Osteocyte (in vitro differentiated cells): ENCODE measurements at regions not wholly inside any gene's neighbourhood (a gene's known extent, or its start where the extent isn't known, plus 50 kb on each side); places are given as distances from the start of the nearest gene placed in this dataset.

ENCODE experiments used
- DNase-seq: peaks from one replicate; pipeline ENCODE4 v3.0.0; 2021; ENCODE audit warnings: mixed read lengths; ENCODE audit not compliant: unreplicated experiment; ENCODE audit errors: extremely low spot score
- H3K27ac Mint-ChIP-seq: one replicate; pipeline ENCODE4 v1.8.0; 2021; ENCODE audit warnings: mild to moderate bottlenecking, mixed read lengths; ENCODE audit not compliant: unreplicated experiment
- H3K27me3 Mint-ChIP-seq: one replicate; pipeline ENCODE4 v1.8.0; 2021; ENCODE audit warnings: mixed read lengths; ENCODE audit not compliant: unreplicated experiment
- H3K36me3 Mint-ChIP-seq: one replicate; pipeline ENCODE4 v1.8.0; 2021; ENCODE audit warnings: mixed read lengths; ENCODE audit not compliant: unreplicated experiment
- H3K4me1 Mint-ChIP-seq: one replicate; pipeline ENCODE4 v1.8.0; 2021; ENCODE audit warnings: mixed read lengths; ENCODE audit not compliant: unreplicated experiment
- H3K4me3 Mint-ChIP-seq: one replicate; pipeline ENCODE4 v1.8.0; 2021; ENCODE audit warnings: mild to moderate bottlenecking, moderate library complexity, mixed read lengths; ENCODE audit not compliant: unreplicated experiment
- H3K9me3 Mint-ChIP-seq: one replicate; pipeline ENCODE4 v1.8.0; 2021; ENCODE audit warnings: mixed read lengths; ENCODE audit not compliant: unreplicated experiment
- CTCF ChIP-seq: fragments of 200-600 bp; sonication (generic); IDR thresholded peaks from 2 replicates; pipeline ENCODE4 v1.5.0; 2021; ENCODE audit warnings: antibody characterized with exemption, mild to moderate bottlenecking, moderate library complexity

- DNase-seq: no peak
- H3K27me3 Mint-ChIP-seq: no peaks in the 10 kb centered on the region
- no peaks in the 10 kb centered on the region for H3K36me3 Mint-ChIP-seq
- H3K9me3 Mint-ChIP-seq: no peaks in the 10 kb centered on the region
- no peak overlapping the region for H3K27ac Mint-ChIP-seq
- peaks cover 29% of the 10 kb centered on the region for H3K4me1 Mint-ChIP-seq
- no peak for TF ChIP-seq CTCF
- no peak overlapping the region for H3K4me3 Mint-ChIP-seq
Observed at GRCh38 chr11:27908621-27909020, 199.3 kb downstream of the KIF18A start.

DNA sequence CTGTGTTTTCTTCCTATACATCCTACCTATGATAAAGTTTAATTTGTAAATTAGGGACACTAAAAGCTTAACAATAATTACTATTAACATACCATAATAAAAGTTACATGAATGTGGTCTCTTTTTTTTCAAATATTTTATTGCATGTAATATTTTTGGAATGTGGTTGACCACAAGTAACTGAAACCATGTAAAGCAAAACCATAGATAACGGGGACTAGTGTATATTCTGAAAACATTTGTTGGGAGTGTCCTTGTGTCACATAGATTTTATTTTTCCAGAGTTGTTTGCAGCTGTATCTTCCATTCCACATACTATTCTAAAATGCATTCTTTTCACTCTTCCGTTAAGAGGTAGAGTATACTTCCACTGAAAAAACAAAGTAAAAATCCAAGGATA lies 200.4 kb downstream of the KIF18A start:
- DNase-seq: no peak
- H3K9me3 Mint-ChIP-seq: no peaks in the 10 kb centered on the region
- no peak for TF ChIP-seq CTCF
- peaks cover 27% of the 10 kb centered on the region for H3K4me1 Mint-ChIP-seq
- H3K27ac Mint-ChIP-seq: no peak overlapping the region
- no peaks in the 10 kb centered on the region for H3K36me3 Mint-ChIP-seq
- no peaks in the 10 kb centered on the region for H3K27me3 Mint-ChIP-seq
- H3K4me3 Mint-ChIP-seq: no peak overlapping the region

DNA sequence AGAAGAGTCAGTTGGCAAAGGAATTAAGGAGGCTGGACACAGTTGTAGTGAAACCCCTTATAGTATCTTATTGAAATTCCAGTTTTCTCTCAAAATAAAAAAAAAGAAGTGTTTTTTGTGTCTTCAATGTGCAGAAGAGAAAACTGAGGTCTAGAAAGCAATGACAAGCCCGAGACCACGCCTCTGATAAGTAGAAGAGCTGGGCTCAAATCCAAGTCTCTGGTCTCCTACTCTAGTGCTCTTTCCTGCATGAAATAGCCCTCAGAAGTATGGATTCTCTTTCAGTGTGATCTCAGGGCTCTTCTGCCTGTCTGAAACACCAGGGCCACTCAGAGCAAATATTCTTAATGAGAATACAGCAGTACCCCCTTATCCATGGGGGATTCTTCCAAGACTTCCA lies 200.9 kb downstream of the KIF18A start:
- no peaks in the 10 kb centered on the region for H3K9me3 Mint-ChIP-seq
- peaks cover 25% of the 10 kb centered on the region for H3K4me1 Mint-ChIP-seq
- no peak overlapping the region for H3K27ac Mint-ChIP-seq

GRCh38 chr11:27904358-27905055 lies 203.4 kb downstream of the KIF18A start:
- no peaks in the 10 kb centered on the region for H3K27me3 Mint-ChIP-seq
- no peak for TF ChIP-seq CTCF
- no peaks in the 10 kb centered on the region for H3K9me3 Mint-ChIP-seq
- peaks cover 20% of the 10 kb centered on the region for H3K4me1 Mint-ChIP-seq
- H3K4me3 Mint-ChIP-seq: no peak overlapping the region
- H3K27ac Mint-ChIP-seq: peak overlapping the region; percentile 31
- H3K36me3 Mint-ChIP-seq: no peaks in the 10 kb centered on the region
- no peak for DNase-seq

More for the DNA sequence above, 200.9 kb downstream of the KIF18A start:
- DNase-seq: no peak
- no peak for TF ChIP-seq CTCF
- no peaks in the 10 kb centered on the region for H3K36me3 Mint-ChIP-seq
- H3K4me3 Mint-ChIP-seq: no peak overlapping the region
- no peaks in the 10 kb centered on the region for H3K27me3 Mint-ChIP-seq

GRCh38 chr11:27902981-27903624 lies 202.8 kb upstream of the BDNF start:
- no peaks in the 10 kb centered on the region for H3K27me3 Mint-ChIP-seq
- no peaks in the 10 kb centered on the region for H3K36me3 Mint-ChIP-seq
- H3K4me3 Mint-ChIP-seq: no peak overlapping the region
- TF ChIP-seq CTCF: no peak
- DNase-seq: no peak
- H3K27ac Mint-ChIP-seq: no peak overlapping the region
- no peaks in the 10 kb centered on the region for H3K9me3 Mint-ChIP-seq
- peaks cover 20% of the 10 kb centered on the region for H3K4me1 Mint-ChIP-seq
